OCI-LY7 (cell line): ENCODE measurements at regions not wholly inside any gene's neighbourhood (a gene's known extent, or its start where the extent isn't known, plus 50 kb on each side); places are given as distances from the start of the nearest gene placed in this dataset.

Source experiments
- EZH2phosphoT487 ChIP-seq: fragments of 200-600 bp; sonication (generic); IDR thresholded peaks from 2 replicates; pipeline ENCODE4 v1.6.1; 2018; ENCODE audit warnings: low read depth, borderline replicate concordance, mild to moderate bottlenecking, mixed run types, antibody characterized with exemption, low read length, moderate library complexity, mixed read lengths
- TF ChIP-seq, protein P1 (sequence below): fragments of 200-600 bp; sonication (generic); conservative IDR thresholded peaks from 2 replicates; pipeline ENCODE4 v1.5.1; 2014; ENCODE audit warnings: mild to moderate bottlenecking, antibody characterized with exemption, low read length, moderate library complexity, mixed read lengths

DNA sequence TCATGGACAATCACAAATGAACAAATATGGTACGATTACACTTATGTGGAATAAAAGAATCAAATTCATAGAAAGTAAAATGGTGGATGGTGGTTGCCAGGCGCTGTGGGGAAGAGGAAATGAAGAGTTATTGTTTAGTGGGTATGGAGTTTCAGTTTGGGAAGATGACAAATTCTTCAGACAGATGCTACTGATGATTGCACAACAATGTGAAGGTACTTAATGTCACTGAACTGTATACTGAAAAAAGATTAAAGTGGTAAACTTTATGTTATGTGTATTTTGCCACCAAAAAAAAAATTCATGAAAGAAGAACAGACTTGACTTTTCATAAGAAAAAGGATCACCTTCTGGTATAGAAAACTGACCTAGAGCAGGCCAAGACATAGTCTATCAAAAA, 745.6 kb upstream of the CXADR start:
- TF ChIP-seq, protein P1, sequence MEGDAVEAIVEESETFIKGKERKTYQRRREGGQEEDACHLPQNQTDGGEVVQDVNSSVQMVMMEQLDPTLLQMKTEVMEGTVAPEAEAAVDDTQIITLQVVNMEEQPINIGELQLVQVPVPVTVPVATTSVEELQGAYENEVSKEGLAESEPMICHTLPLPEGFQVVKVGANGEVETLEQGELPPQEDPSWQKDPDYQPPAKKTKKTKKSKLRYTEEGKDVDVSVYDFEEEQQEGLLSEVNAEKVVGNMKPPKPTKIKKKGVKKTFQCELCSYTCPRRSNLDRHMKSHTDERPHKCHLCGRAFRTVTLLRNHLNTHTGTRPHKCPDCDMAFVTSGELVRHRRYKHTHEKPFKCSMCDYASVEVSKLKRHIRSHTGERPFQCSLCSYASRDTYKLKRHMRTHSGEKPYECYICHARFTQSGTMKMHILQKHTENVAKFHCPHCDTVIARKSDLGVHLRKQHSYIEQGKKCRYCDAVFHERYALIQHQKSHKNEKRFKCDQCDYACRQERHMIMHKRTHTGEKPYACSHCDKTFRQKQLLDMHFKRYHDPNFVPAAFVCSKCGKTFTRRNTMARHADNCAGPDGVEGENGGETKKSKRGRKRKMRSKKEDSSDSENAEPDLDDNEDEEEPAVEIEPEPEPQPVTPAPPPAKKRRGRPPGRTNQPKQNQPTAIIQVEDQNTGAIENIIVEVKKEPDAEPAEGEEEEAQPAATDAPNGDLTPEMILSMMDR: no peak
- no peak for TF ChIP-seq EZH2phosphoT487
